Stimulated activated naive CD4-positive, alpha-beta T cell treated with Interleukin-2 at 50 U/mL for 16 hours (primary cell): ENCODE measurements at regions not wholly inside any gene's neighbourhood (a gene's known extent, or its start where the extent isn't known, plus 50 kb on each side); places are given as distances from the start of the nearest gene placed in this dataset.
A peak's percentile ranks its signal among the peaks of the same experiment; 100 is the strongest.
"Not testable (repeated sequence)": the region's sequence is repeated elsewhere in the genome, so short reads cannot be mapped to it uniquely, and the experiment has no call there.

Source experiments
- DNase-seq: peaks from one replicate; lab custom pipeline; 2025; lab: John Stamatoyannopoulos, UW

DNA sequence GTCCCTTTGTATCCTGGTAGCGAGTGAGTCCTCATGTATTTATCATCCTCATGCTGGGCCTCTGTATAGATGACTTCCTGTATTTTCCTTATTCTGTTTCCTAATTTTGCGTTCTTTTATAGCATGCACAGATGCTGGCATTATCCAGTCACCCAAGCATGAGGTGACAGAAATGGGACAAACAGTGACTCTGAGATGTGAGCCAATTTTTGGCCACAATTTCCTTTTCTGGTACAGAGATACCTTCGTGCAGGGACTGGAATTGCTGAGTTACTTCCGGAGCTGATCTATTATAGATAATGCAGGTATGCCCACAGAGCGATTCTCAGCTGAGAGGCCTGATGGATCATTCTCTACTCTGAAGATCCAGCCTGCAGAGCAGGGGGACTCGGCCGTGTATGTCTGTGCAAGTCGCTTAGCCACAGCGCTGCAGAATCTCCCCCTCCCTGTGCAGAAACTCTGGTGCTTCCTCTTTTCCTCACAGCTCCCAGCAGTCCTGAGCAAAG, 183.1 kb upstream of the PRSS58 start:
- DNase-seq, result no peak

DNA sequence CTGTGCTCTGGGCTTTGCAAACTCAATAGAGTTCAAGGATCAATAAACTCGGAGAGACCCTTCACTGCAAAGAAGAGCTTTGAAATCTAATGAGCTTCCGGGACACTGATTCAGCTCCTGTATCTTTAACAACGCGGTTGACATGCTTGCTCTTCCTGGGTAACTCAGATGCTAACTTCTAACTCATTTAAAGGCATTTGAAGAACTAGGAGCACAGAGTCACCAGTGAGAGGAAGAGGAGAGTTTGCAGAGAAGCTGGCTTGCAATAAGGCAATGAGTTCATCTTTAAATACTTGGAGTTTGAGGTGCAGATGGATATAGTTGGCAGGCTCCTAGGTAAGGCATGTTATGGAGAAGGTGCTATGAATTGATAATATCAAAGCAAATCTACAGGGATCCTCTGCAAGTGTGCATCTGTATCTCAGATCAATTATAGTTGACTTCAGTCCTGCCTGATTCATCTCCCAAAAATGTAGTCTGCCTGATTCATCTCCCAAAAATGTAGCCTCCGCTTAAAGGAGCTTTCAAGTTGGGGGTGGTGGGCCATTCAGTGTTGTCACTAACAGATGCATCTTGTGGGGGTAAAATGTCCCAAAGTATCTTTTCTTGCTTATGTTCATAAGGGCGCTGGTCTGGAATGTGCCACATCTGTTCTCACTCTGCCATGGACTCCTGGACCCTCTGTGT, 182.5 kb upstream of the PRSS58 start:
- DNase-seq, result no peak

DNA sequence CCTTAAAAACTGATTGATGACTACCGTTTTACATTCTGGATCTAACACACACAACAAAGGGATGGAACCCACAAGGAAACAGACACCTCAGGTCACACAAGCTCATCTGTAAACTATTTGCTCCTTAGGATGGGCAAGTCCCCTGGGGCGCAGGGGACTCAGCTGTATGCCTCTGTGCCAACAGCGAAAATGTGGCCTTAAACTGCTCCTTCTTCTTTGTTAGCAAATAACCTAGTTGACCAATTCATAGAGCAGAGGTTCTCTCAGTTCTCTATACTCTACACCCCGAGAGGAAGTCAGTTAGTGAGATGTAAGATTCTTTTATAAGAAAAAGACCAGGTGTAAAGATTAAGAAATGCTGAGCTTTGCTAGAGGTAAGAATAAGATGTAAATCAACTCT, 181.9 kb upstream of the PRSS58 start:
- no peak for DNase-seq

DNA sequence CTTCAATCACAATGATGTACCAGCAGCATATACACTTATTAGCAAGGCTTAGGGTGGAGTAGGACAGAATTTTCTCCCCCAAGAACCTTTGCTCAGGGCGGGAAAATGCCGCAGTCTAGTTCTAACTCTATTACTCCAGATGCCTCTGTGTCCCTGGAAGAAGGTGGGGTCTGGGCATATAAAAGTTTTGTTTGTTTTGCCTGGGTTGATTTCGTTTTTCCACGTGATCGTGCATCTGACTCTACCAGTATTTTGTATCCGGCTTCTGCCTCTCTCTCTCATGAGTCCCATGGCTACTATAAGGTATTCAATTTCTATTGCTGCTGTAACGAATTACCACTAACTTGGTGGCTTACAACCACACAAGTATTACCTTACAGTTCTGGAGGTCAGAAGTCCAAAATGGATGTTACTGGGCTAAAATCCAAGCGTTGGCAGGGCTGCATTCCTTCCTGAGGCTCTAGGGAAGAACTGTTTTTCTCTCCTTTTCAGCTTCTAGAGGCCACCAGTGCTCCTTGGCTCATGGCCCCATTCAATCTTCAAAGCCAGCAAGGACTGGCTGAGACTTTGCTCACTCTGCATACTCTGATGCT, 181.2 kb upstream of the PRSS58 start:
- no peak for DNase-seq

DNA sequence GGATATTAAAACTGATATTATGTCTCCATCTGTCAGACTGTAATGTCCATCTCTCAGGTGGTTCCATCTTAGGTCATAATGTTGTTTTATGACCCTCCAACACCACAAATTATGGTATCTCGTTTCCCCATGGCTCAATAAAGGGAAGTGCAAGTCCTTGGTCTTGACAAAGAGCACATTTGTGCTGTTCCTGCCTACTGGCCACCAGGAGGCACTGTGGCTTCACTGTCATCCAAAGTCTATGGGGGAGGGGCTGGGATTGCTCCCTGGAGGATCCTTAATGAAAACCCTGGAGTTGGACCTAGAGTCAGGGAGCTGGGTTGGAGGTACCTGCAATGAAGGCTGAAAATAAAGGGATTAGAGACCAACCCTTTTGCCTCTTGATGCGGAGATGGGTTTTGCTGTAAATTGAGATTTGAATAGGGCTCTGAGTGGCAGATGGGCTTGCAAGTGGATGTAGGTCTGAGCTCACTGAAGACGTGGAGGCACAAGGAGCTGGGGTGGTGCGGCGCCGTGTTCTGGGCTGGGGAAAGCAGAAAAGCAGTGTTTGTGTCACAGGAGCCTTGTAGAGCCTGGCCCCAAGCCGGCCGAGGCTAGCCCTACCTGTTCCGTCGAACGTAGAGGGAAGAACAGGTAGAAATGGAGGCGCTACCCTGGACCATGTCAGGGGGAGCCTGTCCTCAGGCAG, 180.5 kb upstream of the PRSS58 start:
- DNase-seq, result no peak

DNA sequence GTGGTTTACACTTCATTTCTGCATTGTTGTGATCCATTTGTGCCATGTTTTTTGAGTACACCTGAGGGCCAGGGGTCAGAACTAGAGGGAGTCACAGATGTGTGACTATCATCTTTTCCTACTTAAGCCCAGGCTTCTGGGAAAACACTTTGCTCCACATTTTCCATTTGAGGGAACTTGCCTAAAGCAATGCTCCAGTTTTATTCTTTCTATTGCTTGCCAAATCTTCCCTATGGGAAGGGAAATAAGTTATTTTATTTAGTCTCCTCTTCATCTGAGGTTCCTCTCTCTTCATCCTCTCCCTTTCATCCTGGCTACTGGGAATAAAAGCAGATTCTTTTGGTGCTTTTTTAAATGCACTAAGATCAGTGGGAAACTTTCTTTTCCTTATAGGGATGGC, 179.9 kb upstream of the PRSS58 start:
- no peak for DNase-seq

DNA sequence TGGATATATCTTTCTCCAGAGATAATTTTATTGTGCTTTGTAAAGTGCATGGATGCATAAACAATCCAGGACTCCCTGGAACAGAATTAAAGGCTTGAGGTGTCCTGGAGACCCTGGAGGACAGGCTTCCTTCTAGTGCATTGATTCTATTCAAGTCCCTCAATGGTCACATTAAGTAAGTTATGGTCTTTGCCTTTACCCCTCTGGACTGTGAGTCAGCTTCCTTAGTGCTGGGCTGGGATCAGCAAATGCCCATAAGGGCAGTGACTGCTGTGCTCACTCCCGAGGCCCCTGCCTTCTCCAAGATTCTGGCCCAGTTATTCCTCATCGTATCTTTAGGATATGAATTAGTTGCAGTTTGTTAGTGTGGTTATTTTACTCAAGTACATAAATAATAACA, 178.7 kb upstream of the PRSS58 start:
- DNase-seq, result no peak

DNA sequence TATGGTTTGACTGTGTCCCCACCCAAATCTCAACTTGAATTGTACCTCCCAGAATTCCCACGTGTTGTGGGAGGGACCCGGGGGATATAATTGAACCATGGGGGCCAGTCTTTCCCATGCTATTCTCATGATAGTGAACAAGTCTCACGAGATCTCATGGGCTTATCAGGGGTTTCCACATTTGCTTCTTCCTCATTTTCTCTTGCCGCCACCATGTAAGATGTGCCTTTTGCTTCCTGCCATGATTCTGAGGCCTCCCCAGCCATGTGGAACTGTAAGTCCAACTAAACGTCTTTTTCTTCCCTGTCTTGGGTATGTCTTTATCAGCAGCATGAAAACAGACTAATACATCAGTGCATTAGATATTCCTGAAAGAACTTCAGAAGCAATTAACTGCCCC, 177.7 kb upstream of the PRSS58 start:
- not testable (repeated sequence) for DNase-seq

DNA sequence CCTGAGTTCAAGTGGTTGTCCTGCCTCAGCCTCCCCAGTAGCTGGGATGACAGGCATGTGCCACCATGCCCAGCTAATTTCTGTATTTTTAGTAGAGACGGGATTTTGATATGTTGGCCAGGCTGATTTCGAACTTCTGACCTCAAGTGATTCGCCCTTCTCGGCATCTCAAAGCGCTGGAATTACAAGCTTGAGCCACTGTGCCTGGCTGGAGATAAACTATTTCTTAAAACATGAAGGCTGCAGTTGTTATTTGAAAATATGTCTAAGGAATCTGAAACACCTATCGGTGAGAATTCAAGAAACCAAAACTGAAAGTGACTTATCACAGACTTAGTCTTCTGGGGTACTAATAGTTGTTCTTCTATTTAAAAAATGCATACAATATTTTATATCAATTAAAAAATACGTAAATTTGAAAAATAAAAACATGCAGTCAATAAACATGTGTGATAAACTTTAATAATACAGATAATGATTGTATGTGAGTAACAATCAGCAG, 176.9 kb upstream of the PRSS58 start:
- no peak for DNase-seq

DNA sequence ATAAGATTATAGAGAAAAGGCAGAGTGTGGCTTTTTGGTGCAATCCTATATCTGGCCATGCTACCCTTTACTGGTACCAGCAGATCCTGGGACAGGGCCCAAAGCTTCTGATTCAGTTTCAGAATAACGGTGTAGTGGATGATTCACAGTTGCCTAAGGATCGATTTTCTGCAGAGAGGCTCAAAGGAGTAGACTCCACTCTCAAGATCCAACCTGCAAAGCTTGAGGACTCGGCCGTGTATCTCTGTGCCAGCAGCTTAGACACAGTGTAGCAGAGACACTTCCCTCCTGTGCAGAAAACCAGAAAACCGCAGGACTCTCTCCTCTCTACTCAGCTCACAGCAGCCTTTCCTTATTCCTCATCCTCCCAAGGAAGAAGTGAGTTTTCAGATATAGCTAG, 176.3 kb upstream of the PRSS58 start:
- DNase-seq, result not testable (repeated sequence)

DNA sequence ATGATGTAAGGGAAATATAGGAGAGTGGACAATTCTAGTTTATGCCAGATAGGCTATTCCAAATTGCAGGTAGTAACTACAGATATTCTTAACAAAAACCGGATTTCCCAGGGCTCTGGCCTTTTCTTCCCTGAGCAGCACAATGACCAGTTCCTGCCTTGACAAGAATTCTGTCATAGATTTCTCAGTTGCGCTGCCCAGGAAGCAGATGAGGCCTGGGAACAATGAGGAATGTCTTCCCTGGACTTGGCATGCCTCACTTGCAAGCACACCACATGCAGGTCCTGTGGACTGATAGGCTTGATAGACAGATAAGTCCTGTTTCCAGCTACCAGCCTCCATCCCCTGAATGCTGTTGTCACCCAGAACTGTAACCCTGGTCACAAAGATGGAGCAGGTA, 174.5 kb upstream of the PRSS58 start:
- no peak for DNase-seq

DNA sequence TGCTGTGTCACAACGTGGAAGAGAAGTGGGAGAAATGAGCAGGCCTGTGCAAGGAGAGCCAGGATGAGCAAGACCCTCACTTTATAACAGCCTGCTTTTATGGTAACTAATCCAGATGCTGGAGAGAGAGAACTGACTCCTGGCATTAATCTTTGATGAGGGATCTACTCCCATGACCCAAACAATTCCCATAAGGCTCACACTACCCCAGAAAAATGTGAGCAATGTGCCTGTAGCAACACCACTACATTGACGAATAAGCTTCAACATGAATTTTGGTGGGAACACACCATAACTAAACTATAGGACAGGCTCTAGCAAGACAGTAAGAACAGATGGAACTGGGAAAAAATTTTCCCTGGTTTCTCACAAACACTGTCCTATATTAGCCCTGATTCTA, 173.6 kb upstream of the PRSS58 start:
- DNase-seq, result no peak

DNA sequence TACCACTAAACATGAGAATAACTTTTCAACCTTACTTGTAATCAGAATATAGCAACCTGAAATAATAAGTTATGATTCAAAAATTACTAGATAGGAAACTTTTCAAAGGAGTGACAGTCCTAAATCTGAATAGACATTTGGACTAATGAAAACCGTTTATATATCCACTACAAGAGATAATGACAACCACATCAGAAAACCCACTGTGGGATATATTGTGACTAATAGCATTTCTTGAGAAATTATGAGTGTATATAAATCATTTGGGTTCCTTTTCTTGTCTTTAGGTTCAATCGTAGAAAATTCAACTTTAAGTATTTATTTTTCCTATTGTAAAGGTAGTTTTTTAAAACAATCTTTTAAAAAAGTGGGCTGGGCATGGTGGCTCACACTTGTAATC, 170.2 kb upstream of the PRSS58 start:
- DNase-seq, result no peak

DNA sequence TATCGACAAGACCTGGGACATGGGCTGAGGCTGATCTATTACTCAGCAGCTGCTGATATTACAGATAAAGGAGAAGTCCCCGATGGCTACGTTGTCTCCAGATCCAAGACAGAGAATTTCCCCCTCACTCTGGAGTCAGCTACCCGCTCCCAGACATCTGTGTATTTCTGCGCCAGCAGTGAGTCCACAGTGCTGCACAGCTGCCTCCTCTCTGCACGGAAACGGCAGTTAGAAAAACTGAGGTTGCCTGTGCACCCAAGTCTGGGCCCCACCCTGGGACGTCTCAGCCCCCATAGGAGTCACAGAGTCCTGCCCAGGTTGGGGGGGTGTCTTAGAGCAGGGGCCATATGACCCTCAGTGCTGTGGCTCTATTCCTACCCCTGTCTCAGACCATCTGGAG, 167.4 kb upstream of the PRSS58 start:
- no peak for DNase-seq

DNA sequence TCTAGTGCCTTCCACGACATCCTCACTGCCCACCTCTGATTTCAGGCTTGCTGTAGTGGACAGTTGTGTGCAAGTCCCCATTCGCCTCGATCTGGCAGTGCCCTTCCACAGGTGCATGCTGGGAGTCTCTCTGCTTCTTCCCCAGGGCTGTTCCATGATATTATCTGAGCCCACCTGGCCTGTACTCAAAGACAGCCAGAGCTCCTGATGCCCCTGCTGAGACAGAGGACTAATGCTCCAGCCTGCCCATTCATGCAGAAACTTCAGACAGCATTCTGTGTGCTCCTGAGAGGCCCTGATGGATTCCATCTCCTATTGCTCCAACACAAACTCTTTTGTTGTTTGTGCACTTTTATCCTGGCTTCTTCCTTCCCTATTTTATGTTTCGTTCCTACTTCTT, 164.8 kb upstream of the PRSS58 start:
- no peak for DNase-seq

DNA sequence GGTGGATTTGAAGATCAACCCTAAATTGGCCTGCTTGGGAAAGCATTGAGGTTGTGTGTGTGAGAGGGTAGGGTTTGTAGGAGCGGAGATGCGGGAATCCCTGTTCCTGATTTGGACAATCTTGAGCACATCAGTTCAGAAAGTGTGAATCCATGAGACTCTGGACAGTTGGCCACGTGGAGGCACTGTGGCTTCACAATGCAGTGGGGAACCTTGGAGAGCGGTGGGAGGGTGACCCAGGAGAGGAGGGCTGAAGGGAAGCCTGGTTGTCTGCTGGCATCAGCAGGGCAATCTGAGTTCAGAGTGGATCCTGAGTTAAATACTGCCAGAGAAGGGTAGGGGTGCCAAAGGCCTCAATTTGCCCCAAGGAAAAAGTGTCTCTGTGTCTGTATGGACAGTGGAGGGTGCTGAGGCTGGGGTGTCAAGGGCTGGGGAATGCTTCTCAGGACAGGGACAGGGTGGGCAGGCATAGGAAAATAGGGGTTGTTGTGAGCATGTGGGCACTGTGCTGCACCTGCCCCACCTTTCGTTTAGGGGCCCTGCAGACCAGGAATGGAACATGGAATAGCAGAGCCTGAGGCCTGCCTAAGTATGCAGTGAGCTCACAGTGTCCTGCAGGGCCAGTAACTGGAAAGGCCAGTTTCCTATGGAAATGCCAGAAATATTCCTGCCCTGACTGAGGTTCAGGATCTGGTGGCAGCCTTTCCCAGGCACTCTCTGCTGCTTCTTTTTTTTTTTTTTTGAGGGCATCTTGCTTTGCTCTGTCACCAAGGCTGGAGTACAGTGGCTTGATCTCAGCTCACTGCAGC, 162.9 kb upstream of the PRSS58 start:
- DNase-seq, result no peak

DNA sequence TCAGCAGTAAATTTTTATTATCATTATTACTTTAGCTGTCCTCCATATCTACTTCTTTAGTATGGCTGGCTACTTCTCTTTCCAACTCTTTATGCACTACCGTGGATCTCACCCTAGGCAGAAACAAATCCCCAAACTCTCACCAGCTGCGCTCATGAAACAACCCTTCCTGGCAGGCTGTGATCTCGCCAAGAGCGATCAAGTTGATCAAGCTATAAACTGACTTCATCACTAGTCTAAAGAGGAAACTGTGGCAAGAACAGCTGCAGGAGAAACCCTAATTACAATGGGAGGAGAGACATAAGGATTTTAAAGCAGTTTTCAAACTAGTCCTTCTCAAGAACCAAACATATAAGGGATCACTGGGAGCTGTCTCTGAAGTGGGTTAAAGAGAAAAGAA, 160.5 kb upstream of the PRSS58 start:
- no peak for DNase-seq

DNA sequence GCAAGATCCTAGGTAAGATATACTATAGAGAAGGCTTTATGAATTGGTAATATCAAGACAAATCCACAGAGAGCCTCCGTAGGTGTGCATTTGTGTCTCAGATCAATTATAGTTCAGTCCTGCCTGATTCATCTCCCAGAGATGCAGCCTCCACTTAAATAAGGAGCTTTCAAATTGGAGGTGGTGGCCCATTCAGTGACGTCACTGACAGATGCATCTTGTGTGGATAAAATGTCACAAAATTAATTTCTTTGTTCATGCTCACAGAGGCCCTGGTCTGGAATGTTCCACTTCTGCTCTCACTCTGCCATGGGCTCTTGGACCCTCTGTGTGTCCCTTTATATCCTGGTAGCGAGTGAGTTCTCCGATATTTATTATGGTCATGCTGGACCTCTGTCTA, 157.1 kb upstream of the PRSS58 start:
- no peak for DNase-seq

DNA sequence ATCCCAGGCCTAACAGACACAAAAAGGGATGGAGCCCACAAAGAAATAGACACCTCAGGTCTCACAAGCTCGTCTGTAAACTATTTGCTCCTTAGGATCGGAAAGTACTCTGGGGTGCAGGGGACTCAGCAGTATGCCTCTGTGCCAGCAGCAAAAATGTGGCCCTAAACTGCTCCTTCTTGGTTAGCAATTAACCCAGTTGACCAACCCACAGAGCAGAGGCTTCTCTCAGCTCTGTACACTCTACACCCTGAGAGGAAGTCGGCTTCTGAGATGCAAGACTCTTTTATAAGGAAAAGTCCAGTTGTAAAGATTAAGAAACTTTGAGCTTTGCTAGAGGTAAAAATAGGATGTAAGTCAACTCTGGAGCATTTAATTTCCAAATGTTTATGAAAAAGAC, 156.3 kb upstream of the PRSS58 start:
- DNase-seq, result no peak

DNA sequence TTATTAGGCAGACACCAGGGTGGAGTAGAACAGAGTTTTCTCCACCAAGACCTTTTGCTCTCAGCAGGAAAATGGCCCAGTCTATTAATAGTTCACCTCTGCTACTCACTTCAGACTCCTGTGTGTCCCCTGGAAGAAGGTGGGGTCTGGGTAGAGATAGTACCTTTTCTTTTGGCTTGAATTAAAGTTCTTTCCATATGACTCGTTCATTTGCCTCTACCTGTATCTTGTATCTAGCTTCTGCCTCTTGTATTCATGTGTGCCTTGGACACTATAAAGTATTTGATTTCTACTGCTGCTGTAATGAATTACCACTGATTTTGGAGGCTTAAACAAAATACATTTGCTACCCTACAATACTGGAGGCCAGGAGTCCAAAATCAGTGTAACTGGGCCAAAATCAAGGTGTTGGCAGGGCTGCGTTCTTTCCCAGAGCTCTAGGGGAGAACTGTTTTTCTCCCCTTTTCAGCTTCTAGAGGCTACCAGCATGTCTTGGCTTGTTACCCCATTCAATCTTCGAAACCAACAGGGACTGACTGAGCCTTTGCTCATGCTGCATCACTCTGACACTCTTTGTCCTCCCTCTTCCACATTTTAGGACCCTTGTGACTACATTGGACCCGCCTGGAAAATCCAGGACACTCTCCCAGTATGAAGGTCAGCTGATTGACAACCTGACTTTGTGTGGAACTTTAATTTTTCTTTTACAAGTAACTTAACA, 155.6 kb upstream of the PRSS58 start:
- DNase-seq, result no peak

DNA sequence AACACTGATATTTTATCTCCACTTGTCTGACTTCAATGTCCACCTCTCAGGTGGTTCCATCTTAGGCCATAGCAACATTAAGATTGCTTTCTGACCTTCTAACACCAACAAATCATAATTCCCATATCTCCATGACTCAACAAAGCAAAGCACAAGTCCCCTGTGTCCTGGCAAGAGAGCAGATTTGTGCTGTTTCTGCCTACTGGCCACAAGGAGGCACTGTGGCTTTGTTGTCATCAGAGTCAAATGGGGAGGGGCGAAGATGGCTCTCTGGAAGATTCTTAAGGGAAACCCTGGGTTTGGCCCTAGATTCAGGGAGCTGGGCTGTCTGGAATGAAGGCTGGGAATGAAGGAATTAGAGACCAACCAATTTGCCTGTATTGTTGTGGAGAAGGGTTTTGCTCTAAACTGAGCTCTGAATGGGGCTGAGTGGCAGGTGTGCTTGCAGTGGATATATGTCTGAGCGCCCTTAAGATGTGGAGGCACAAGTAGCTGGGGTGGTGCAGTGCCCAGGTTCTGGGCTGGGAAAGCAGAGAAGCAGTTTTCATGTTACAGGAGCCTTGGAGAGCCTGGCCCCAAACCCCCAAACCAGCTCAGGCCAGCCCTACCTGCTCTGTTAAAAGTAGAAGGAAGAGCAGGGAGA, 154.8 kb upstream of the PRSS58 start:
- DNase-seq, result peak; percentile 2
